ENCODE measurements at regions not wholly inside any gene's neighbourhood (a gene's known extent, or its start where the extent isn't known, plus 50 kb on each side); places are given as distances from the start of the nearest gene placed in this dataset.

DNA sequence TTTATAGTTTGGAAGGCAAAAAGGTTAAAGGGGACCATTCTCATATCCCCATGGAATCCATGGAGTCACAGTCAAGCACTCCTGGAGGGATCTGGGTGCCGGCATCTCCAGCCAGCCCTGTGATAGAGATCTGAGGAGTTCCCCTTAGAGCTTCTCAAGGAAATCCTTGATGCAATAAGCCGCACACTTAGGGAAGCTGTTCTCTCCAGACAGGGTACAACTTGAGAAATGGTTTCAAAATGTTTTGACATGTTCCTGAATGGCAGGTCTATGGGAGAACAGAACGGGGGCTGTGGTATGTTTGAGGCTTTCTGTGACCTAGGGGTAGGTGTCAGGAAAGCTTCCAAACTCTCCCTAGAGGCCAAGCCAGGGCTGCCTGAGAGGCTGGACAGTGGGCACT, 292.9 kb downstream of the TLE3 start:
- peaks cover 17% of the 10 kb centered on the region for H3K27me3 Mint-ChIP-seq (ENCODE audit: low read depth)
- intact Hi-C loops (cut with micrococcal nuclease): no loop called here
- H3K4me1 Mint-ChIP-seq (ENCODE audit: low read depth): peaks cover 5% of the 10 kb centered on the region
- no peak overlapping the region for H3K27ac Mint-ChIP-seq
- H3K36me3 Mint-ChIP-seq (ENCODE audit: low read depth): no peaks in the 10 kb centered on the region
- H3K4me3 Mint-ChIP-seq (ENCODE audit: low read depth): no peak overlapping the region
- H3K9me3 Mint-ChIP-seq: no peaks in the 10 kb centered on the region
- no peak for DNase-seq (ENCODE audit: low spot score)

DNA sequence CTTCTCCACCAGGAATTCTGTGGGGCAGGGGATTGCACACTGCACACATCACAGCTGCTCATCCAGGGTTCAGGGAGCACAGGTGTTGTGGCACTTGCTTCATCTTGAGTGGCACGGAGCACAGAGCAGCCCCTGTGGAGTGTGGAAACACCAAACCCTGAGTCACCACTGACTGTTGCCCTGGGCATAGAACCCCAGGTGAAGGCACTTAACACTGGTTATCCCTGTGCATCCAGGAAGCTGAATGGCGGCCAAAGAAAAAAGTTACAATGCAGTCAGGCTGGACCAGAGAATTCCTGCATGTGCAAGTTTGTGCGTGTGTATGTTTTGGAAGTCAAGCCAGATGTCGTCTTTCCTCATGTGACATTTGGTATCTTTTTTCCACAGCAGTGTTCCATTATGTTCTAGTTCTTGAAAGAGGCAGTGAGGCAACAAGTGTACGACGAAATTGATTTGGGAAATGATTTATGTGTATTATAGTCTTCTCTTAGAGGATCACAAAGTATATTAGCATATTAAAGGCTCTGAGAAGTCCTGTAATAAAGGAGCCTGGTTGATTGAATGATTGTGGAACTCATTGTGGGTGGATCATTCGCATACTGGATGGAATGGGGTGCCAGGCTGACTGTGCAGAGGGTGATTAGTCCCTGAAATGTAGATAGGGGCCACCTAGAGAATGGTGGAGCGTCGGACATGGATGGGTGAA, 292.3 kb downstream of the TLE3 start:
- H3K27me3 Mint-ChIP-seq (ENCODE audit: low read depth): peaks cover 17% of the 10 kb centered on the region
- H3K4me1 Mint-ChIP-seq (ENCODE audit: low read depth): peaks cover 5% of the 10 kb centered on the region
- intact Hi-C loops (cut with micrococcal nuclease): no loop called here
- no peak overlapping the region for H3K4me3 Mint-ChIP-seq (ENCODE audit: low read depth)
- H3K36me3 Mint-ChIP-seq (ENCODE audit: low read depth): no peaks in the 10 kb centered on the region
- no peaks in the 10 kb centered on the region for H3K9me3 Mint-ChIP-seq
- no peak for DNase-seq (ENCODE audit: low spot score)
- no peak overlapping the region for H3K27ac Mint-ChIP-seq

DNA sequence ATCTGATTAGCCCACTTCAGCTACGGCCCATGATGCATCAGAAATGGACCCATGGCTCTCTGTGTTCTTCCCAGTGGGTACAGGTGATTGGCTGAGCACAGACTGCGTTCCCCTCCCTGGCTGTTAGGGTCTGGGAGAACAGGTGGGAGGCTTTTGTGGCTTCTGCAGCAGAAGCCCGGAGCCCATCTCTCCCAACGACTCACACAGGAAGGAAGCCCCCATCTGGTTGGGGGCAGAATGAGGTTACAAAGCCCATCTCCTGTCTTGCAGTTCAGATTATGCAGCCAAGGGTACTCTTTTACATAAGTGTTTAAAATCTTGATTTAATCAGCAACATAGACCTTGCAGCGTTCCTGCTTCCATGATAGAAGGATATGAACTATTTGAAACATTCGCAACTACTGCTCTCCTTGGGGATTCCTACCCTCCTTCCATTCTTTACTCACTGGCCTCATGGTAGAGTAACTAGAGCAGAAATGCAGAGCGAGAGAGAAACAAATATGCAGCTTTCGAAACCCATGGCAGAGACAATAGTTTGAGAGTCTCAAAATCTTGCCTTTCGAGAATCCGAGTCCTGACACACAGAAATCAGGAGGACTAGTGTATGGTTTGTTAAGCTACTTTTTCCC, 291.3 kb downstream of the TLE3 start:
- H3K4me1 Mint-ChIP-seq (ENCODE audit: low read depth): peaks cover 5% of the 10 kb centered on the region
- H3K4me3 Mint-ChIP-seq (ENCODE audit: low read depth): no peak overlapping the region
- intact Hi-C loops (cut with micrococcal nuclease): no loop called here
- peaks cover 15% of the 10 kb centered on the region for H3K27me3 Mint-ChIP-seq (ENCODE audit: low read depth)
- H3K9me3 Mint-ChIP-seq: no peaks in the 10 kb centered on the region
- H3K36me3 Mint-ChIP-seq (ENCODE audit: low read depth): no peaks in the 10 kb centered on the region
- H3K27ac Mint-ChIP-seq: no peak overlapping the region
- no peak for DNase-seq (ENCODE audit: low spot score)

DNA sequence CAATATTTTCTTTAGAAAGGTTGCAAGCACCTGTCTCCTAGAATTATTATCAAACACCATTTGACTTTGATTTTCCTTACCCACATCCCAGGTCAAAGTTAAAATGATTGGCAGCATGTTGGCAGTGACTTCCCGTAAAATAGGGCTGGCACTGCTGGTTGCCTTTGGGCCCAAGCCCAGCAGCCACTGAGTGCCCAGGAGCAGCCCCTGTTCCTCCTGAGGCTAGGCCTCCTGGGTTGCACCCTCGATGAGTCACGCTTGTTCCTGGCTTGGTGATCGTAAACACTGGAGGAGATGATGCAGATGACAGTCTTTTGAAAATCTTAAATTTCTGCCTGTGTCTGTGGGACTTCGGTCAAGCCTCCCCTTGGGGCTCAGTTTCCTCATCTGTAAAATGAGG, 290.0 kb downstream of the TLE3 start:
- H3K4me1 Mint-ChIP-seq (ENCODE audit: low read depth): peaks cover 5% of the 10 kb centered on the region
- no peak for DNase-seq (ENCODE audit: low spot score)
- no peak overlapping the region for H3K27ac Mint-ChIP-seq
- no peaks in the 10 kb centered on the region for H3K9me3 Mint-ChIP-seq
- H3K36me3 Mint-ChIP-seq (ENCODE audit: low read depth): no peaks in the 10 kb centered on the region
- intact Hi-C loops (cut with micrococcal nuclease): no loop called here
- peaks cover 10% of the 10 kb centered on the region for H3K27me3 Mint-ChIP-seq (ENCODE audit: low read depth)
- no peak overlapping the region for H3K4me3 Mint-ChIP-seq (ENCODE audit: low read depth)

DNA sequence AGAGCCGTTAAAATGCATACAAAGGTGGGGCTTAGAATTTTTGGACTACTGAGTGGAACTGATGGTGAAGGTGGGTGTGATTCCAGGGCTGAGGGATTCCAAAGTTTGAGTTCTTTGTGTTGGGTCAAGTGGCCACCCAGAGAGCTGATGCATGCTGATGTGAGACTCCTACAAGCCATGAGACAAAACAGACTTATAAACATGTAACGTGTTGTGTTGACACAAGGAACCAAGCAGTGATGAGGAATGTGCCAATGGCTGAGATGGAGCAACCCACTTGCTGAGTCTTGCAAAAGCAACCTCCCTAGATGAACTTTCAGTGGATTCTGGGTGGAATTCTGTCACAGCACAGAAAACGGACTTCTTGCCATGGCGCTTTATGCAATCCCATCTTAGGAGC, 289.0 kb downstream of the TLE3 start:
- Mint-ChIP-seq H3K9me3 (no peaks in the 10 kb centered on the region), H3K27ac (no peak overlapping the region), H3K27me3 (ENCODE audit: low read depth) (peaks cover 10% of the 10 kb centered on the region), H3K36me3 (ENCODE audit: low read depth) (no peaks in the 10 kb centered on the region), H3K4me3 (ENCODE audit: low read depth) (no peak overlapping the region), H3K4me1 (ENCODE audit: low read depth) (peaks cover 5% of the 10 kb centered on the region)
- intact Hi-C loops (cut with micrococcal nuclease): no loop called here
- DNase-seq (ENCODE audit: low spot score): no peak

DNA sequence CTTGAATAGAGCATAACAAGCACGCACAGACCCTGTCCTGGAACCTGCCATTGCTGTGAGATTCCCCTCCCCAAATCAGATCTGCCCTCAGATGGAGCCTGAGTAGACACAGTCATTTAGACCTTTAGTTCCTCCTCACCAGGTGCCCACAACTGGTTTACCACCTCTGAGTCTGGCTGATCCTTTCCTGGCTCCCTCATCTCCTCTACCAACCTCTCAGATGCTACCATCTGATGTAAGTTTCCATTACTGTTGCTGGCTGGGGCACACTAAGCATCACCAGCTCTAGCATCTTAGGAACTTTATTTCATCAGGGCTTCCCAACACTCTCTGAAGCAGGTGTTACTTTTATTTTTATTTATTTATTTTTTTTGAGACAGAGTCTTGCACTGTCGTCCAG, 288.3 kb downstream of the TLE3 start:
- Mint-ChIP-seq H3K9me3 (no peaks in the 10 kb centered on the region), H3K27ac (no peak overlapping the region), H3K36me3 (ENCODE audit: low read depth) (no peaks in the 10 kb centered on the region), H3K4me1 (ENCODE audit: low read depth) (peaks cover 5% of the 10 kb centered on the region), H3K4me3 (ENCODE audit: low read depth) (no peak overlapping the region), H3K27me3 (ENCODE audit: low read depth) (peaks cover 12% of the 10 kb centered on the region)
- DNase-seq (ENCODE audit: low spot score): no peak
- intact Hi-C loops (cut with micrococcal nuclease): no loop called here

DNA sequence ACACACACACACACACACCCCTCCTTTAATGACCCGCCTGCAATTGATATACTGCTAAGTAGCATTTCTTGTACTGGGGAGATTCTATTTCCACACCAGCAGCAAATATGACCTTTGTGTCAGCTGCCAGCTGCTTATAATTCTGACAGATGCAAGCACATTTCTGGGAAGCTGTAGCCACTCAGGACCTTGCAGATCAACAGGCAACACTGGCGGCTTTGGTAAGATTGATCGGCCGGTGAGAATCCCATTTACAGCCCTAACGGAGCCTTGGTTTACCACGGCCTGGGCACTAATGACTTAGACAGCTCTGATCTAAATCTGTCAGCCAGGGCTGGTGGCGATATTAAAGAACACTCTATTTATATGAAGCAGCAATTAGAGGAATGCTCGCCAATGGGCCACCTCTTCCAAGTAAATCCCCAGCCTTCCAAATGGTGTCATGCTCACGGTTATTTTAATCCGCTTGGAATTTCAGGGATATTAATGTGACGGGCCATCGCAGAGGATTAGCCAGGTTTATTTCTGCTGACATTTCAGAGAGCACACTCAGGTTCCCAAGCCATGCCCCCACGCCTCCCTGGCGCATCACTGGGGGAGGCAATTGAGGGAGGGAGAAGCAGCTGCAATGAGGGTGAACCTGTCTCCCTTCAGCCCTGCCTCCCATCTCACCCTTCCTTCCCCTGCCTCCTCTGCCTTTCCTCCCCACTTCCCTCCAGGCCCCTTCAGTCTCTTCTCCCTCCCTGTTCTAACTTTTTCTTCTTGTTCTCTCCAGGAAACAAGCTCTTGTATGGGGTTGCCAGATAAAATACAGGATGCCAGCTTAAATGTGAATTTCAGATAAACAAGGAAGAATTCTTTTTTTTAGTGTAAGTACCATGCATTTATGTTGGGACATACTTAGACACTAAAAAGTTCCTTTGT, 287.0 kb downstream of the TLE3 start:
- no peak for DNase-seq (ENCODE audit: low spot score)
- Mint-ChIP-seq H3K9me3 (no peaks in the 10 kb centered on the region), H3K36me3 (ENCODE audit: low read depth) (no peaks in the 10 kb centered on the region), H3K27ac (no peak overlapping the region), H3K4me3 (ENCODE audit: low read depth) (no peak overlapping the region), H3K4me1 (ENCODE audit: low read depth) (peaks cover 5% of the 10 kb centered on the region), H3K27me3 (ENCODE audit: low read depth) (peaks cover 14% of the 10 kb centered on the region)
- intact Hi-C loops (cut with micrococcal nuclease): no loop called here

DNA sequence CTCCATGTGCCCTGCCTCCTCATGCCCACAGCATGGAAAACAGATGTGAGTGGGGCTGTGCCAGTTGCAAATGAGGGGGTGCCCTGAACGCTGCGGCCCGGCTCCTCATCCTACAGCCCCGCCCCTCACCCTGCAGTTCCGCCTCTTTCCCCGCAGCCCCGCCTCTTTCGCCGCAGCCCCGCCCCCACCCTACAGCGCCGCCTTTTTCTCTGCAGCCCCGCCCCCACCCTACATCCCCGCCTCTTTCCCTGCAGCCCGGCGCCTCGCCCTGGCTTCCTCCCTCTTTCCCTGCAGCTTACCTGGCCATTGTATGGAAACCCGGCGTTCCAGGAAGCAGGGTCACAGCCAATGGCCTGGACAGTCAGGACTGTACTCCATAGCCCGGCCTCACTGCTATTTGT, 284.9 kb downstream of the TLE3 start:
- Mint-ChIP-seq H3K27me3 (ENCODE audit: low read depth) (peaks cover 16% of the 10 kb centered on the region), H3K4me3 (ENCODE audit: low read depth) (no peak overlapping the region), H3K9me3 (no peaks in the 10 kb centered on the region), H3K36me3 (ENCODE audit: low read depth) (no peaks in the 10 kb centered on the region), H3K4me1 (ENCODE audit: low read depth) (peaks cover 3% of the 10 kb centered on the region), H3K27ac (no peak overlapping the region)
- DNase-seq (ENCODE audit: low spot score): no peak
- intact Hi-C loops (cut with micrococcal nuclease): no loop called here

DNA sequence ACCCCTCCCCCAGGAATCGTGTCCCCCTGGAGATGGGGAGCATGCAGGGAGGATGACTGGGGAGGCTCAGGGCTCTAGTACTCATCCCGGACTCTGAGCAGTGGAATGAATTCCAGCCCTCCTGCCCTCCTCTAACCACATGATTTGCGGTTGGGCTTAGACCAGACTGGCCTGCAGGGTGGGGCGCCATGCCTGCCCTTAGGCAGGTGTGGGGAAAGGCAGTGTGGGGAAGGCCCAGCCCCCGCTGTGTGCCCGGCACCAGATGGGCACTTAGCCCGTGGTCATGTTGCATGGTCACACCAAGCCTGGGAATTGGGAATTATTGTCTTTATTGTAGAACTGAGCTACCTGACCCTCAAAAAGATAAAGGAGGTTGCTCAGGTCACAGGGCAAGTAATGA, 283.8 kb downstream of the TLE3 start:
- H3K27ac Mint-ChIP-seq: no peak overlapping the region
- intact Hi-C loops (cut with micrococcal nuclease): no loop called here

DNA sequence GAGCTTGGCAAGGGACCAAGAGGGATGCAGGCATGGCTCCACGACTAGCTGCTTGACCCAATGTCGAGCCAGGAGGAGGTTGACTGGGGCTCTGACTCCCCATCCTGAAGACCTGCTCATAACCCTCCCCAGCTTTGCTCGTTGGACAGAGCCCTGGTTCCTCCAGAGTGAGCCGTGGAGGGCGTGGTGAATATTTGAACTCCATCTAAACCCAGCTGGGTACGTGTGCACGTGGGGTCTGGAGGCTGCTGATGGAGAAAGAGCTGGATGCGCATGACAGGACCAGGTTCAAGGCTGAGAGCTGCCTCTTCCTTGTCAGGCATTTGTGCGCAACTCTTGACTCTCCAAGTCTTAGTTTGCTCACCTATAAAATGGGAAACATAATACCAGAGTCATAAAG, 282.8 kb downstream of the TLE3 start:
- H3K27me3 Mint-ChIP-seq (ENCODE audit: low read depth): peaks cover 23% of the 10 kb centered on the region
- H3K4me3 Mint-ChIP-seq (ENCODE audit: low read depth): no peak overlapping the region
- intact Hi-C loops (cut with micrococcal nuclease): no loop called here
- H3K27ac Mint-ChIP-seq: no peak overlapping the region
- no peaks in the 10 kb centered on the region for H3K36me3 Mint-ChIP-seq (ENCODE audit: low read depth)
- no peaks in the 10 kb centered on the region for H3K9me3 Mint-ChIP-seq
- H3K4me1 Mint-ChIP-seq (ENCODE audit: low read depth): no peaks in the 10 kb centered on the region
- DNase-seq (ENCODE audit: low spot score): no peak

More for the DNA sequence above, 283.8 kb downstream of the TLE3 start:
- Mint-ChIP-seq H3K4me1 (ENCODE audit: low read depth) (no peaks in the 10 kb centered on the region), H3K27me3 (ENCODE audit: low read depth) (peaks cover 21% of the 10 kb centered on the region), H3K9me3 (no peaks in the 10 kb centered on the region), H3K36me3 (ENCODE audit: low read depth) (no peaks in the 10 kb centered on the region), H3K4me3 (ENCODE audit: low read depth) (no peak overlapping the region)
- DNase-seq (ENCODE audit: low spot score): no peak

DNA sequence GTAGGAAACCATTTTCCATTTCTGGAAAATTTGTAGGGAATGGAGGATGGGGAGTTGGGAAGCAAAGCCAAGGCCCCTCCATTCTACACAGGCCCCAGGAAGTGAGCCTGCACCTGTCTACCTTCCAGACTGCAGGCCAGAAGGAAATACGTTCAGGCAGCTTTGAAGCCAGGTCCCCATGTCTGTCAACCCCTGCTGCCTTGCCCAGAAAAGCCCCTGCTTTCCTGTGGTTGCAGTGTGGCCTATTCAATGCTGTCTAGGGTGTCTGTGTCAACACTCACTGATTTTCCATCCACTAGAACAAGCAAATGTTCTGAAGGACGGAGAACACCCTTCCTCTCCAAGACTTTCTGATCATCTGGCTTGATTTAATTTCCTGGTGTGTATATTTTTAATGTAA, 281.9 kb downstream of the TLE3 start:
- no peaks in the 10 kb centered on the region for H3K9me3 Mint-ChIP-seq
- no peaks in the 10 kb centered on the region for H3K36me3 Mint-ChIP-seq (ENCODE audit: low read depth)
- H3K27ac Mint-ChIP-seq: no peak overlapping the region
- H3K27me3 Mint-ChIP-seq (ENCODE audit: low read depth): peaks cover 23% of the 10 kb centered on the region
- no peaks in the 10 kb centered on the region for H3K4me1 Mint-ChIP-seq (ENCODE audit: low read depth)
- no peak for DNase-seq (ENCODE audit: low spot score)
- intact Hi-C loops (cut with micrococcal nuclease): no loop called here
- no peak overlapping the region for H3K4me3 Mint-ChIP-seq (ENCODE audit: low read depth)

DNA sequence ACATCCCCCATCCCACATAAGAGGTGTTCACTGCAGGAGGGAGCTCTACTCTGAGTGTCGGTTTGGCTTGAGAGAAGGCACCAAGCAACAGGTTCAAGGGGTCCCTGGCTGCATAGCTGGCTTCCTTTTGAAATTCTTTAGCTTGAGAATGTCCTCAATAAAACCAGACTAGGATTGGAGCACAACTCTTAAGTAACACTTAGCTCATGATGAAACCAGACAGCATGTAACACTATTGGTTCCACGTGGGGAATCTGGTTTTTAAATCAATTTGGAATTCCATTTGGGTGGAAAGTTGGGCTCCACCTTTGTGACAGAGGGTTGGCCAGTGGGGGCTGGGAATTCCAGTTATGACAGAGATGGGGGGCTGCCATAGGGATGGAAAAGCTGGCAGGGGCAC, 281.2 kb downstream of the TLE3 start:
- no peak for DNase-seq (ENCODE audit: low spot score)
- H3K9me3 Mint-ChIP-seq: no peaks in the 10 kb centered on the region
- H3K27me3 Mint-ChIP-seq (ENCODE audit: low read depth): peaks cover 25% of the 10 kb centered on the region
- H3K4me1 Mint-ChIP-seq (ENCODE audit: low read depth): no peaks in the 10 kb centered on the region
- no peak overlapping the region for H3K4me3 Mint-ChIP-seq (ENCODE audit: low read depth)
- H3K27ac Mint-ChIP-seq: no peak overlapping the region
- intact Hi-C loops (cut with micrococcal nuclease): no loop called here
- H3K36me3 Mint-ChIP-seq (ENCODE audit: low read depth): no peaks in the 10 kb centered on the region

DNA sequence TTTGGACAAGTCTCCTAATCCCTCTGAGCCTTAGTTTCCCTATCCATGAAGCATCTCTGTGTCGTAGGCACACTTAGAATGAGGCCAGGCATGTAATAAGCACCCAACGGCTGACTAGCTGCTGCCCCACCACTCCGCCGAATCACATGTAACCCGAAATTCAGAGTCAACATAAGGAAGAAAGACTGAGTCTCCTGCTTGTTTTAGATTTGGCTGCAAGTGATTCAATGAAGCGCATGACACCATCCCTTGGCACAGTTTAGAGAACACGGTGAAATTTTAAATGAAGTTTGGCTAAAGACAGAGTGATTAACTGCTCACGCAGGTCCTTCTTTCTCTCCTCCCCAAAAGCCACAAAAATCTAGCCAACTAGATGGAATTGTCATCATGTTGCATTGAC, 279.2 kb downstream of the TLE3 start:
- DNase-seq (ENCODE audit: low spot score): no peak
- intact Hi-C loops (cut with micrococcal nuclease): no loop called here
- no peak overlapping the region for H3K27ac Mint-ChIP-seq
- no peak overlapping the region for H3K4me3 Mint-ChIP-seq (ENCODE audit: low read depth)
- H3K27me3 Mint-ChIP-seq (ENCODE audit: low read depth): peaks cover 29% of the 10 kb centered on the region
- no peaks in the 10 kb centered on the region for H3K9me3 Mint-ChIP-seq
- H3K36me3 Mint-ChIP-seq (ENCODE audit: low read depth): no peaks in the 10 kb centered on the region
- no peaks in the 10 kb centered on the region for H3K4me1 Mint-ChIP-seq (ENCODE audit: low read depth)
